Urothelium cell line (cell line): ENCODE measurements at regions not wholly inside any gene's neighbourhood (a gene's known extent, or its start where the extent isn't known, plus 50 kb on each side); places are given as distances from the start of the nearest gene placed in this dataset.
A peak's percentile ranks its signal among the peaks of the same experiment; 100 is the strongest.
"Not testable (repeated sequence)": the region's sequence is repeated elsewhere in the genome, so short reads cannot be mapped to it uniquely, and the experiment has no call there.

Experiments used
- DNase-seq: peaks from one replicate; pipeline ENCODE4 v3.0.0; 2011; ENCODE audit warnings: low spot score, mixed read lengths
- FAIRE-seq: peaks from 2 replicates; lab custom pipeline; 2011; peaks lifted over from hg19 to GRCh38; lab: Jason Lieb, UNC

GRCh38 chr17:73910206-73910605 is 266.0 kb upstream of the SDK2 start:
- DNase-seq (no peak), FAIRE-seq (no peak)

- FAIRE-seq (no peak), DNase-seq (no peak)
These were observed 266.7 kb upstream of the SDK2 start for GRCh38 chr17:73910821-73911515.

- no peak for DNase-seq
- peak; percentile 37 for FAIRE-seq
These were observed 267.6 kb upstream of the SDK2 start for GRCh38 chr17:73911726-73912372.

- FAIRE-seq, result no peak
- DNase-seq, result no peak
These were observed 268.1 kb upstream of the SDK2 start for GRCh38 chr17:73912373-73912746.

- DNase-seq, result no peak
- FAIRE-seq, result peak; percentile 40
These were observed 270.5 kb upstream of the SDK2 start for GRCh38 chr17:73914536-73915274.

GRCh38 chr17:73919033-73919432 is 274.8 kb upstream of the SDK2 start:
- not testable (repeated sequence) for FAIRE-seq, DNase-seq

GRCh38 chr17:73921306-73921705 is 277.1 kb upstream of the SDK2 start:
- DNase-seq (no peak), FAIRE-seq (no peak)

GRCh38 chr17:73924114-73924908 is 279.2 kb upstream of the RPL38 start:
- no peak for FAIRE-seq
- no peak for DNase-seq

- DNase-seq (no peak), FAIRE-seq (no peak)
These were observed 278.6 kb upstream of the RPL38 start for GRCh38 chr17:73924909-73925186.

GRCh38 chr17:73929860-73930430 is 273.5 kb upstream of the RPL38 start:
- FAIRE-seq (peak; percentile 13), DNase-seq (no peak)

- FAIRE-seq, result no peak
- no peak for DNase-seq
These were observed 271.2 kb upstream of the RPL38 start for GRCh38 chr17:73932216-73932749.

GRCh38 chr17:73933164-73933766 is 270.2 kb upstream of the RPL38 start:
- no peak for DNase-seq
- FAIRE-seq, result peak; percentile 9

GRCh38 chr17:73933871-73934270 is 269.6 kb upstream of the RPL38 start:
- FAIRE-seq, result no peak
- DNase-seq, result peak; percentile 69

GRCh38 chr17:73934696-73935095 is 268.8 kb upstream of the RPL38 start:
- FAIRE-seq, result no peak

GRCh38 chr17:73936908-73937627 is 266.4 kb upstream of the RPL38 start:
- FAIRE-seq (peak; percentile 53), DNase-seq (no peak)

More at GRCh38 chr17:73934696-73935095, 268.8 kb upstream of the RPL38 start:
- DNase-seq, result peak; percentile 37

GRCh38 chr17:73938706-73939105 is 264.8 kb upstream of the RPL38 start:
- DNase-seq (no peak), FAIRE-seq (no peak)

- no peak for DNase-seq
- no peak for FAIRE-seq
These were observed 263.7 kb upstream of the RPL38 start for GRCh38 chr17:73939806-73940205.

GRCh38 chr17:73940511-73940910 is 263.0 kb upstream of the RPL38 start:
- no peak for FAIRE-seq
- DNase-seq, result no peak

- no peak for FAIRE-seq
- no peak for DNase-seq
These were observed 261.5 kb upstream of the RPL38 start for GRCh38 chr17:73941919-73942530.
